Gastroesophageal sphincter (tissue), 4 donors: ENCODE measurements at regions not wholly inside any gene's neighbourhood (a gene's known extent, or its start where the extent isn't known, plus 50 kb on each side); places are given as distances from the start of the nearest gene placed in this dataset.

Source experiments
- ATAC-seq: fragments of 150-250 bp; one replicate; pipeline ENCODE4 v1.9.1; 2016; ENCODE audit warnings: mild to moderate bottlenecking, moderate library complexity
- H3K27ac ChIP-seq, 4 donors: fragments of 200-600 bp; sonication (generic) in 3 of 4; 1 replicate in 3 of 4; 2 replicates in 1 of 4; pipeline ENCODE4 v1.5.1; 2016 to 2019
- H3K27me3 ChIP-seq: fragments of 200-600 bp; sonication (generic); one replicate; pipeline ENCODE4 v1.5.1; 2019
- H3K36me3 ChIP-seq, 2 donors: fragments of 200-600 bp; sonication (generic); one replicate each; pipeline ENCODE4 v1.5.1; 2019; ENCODE audit warnings: control low read depth in 1 of 2
- H3K4me1 ChIP-seq, 3 donors: fragments of 200-600 bp; sonication (generic); 1 replicate in 2 of 3; 2 replicates in 1 of 3; pipeline ENCODE4 v1.5.1; 2016 to 2019; ENCODE audit warnings: control low read depth in 2 of 3
- H3K4me3 ChIP-seq, 2 donors: fragments of 200-600 bp; sonication (generic); one replicate each; pipeline ENCODE4 v1.5.1; 2019; ENCODE audit warnings: mild to moderate bottlenecking in 1 of 2, moderate library complexity in 1 of 2
- H3K9me3 ChIP-seq, 3 donors: fragments of 200-600 bp; sonication (generic); one replicate each; pipeline ENCODE4 v1.5.1; 2017 to 2019; ENCODE audit warnings: control low read depth in 2 of 3
- EP300 ChIP-seq: sonication (generic); formaldehyde crosslinking; IDR thresholded peaks from one replicate; pipeline ENCODE4 v1.6.1; 2017; ENCODE audit warnings: antibody characterized with exemption, mild to moderate bottlenecking
- POLR2A ChIP-seq, 2 donors: fragments of 450-650 bp; IDR thresholded peaks; one replicate each; pipeline ENCODE4 v1.6.1; 2017; ENCODE audit warnings: antibody characterized with exemption in 2 of 2, mild to moderate bottlenecking in 2 of 2, moderate library complexity in 1 of 2
- POLR2AphosphoS5 ChIP-seq: sonication (generic); formaldehyde crosslinking; IDR thresholded peaks from one replicate; pipeline ENCODE4 v1.6.1; 2017; ENCODE audit warnings: antibody characterized with exemption
- WGBS, 2 donors: methylation state at CpG; one replicate each; pipeline ENCODE4 v1.1.5; 2018; ENCODE audit warnings: low coverage in 1 of 2; 5-methylcytosine and 5-hydroxymethylcytosine counted together
- TF ChIP-seq, protein P1 (sequence below), 4 experiments: fragments of 200-600 bp in 2 of 4; fragments of 450-650 bp in 2 of 4; sonication (generic) in 1 of 4; IDR thresholded peaks; one replicate each; pipeline ENCODE4 v1.5.1; 2017 to 2019; ENCODE audit warnings: antibody characterized with exemption in 4 of 4, mild to moderate bottlenecking in 2 of 4, moderate library complexity in 2 of 4

DNA sequence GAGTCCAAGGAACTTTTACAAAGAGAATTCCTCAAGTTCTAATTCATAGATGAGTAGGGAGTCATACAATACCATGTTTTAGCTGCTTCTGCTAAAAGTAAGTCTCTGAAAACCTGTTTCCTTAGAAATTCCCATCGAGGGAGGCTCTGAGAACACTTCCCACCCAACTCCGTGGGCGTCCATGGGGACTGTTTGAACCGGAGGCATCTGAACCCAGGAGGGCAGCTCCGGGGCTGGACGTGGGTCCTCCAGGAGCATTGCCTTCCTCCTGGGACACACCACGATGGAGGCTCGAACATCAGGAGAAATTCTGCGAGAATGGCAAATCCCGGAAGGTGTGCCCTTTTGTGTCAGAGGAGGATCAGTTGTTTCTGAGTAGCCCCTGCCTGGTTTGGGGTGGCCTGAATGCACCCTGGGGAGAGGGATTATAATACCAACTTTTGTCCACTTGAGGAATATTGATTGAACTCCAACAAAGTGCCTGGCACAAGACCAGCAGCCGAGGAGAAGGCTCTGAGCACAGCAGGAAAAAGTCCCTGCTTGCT is 327.5 kb upstream of the SALL3 start:
- peaks cover 3% of the 10 kb centered on the region for H3K27me3 ChIP-seq
- no peaks in the 10 kb centered on the region for H3K36me3 ChIP-seq
- no peaks in the 10 kb centered on the region for H3K4me1 ChIP-seq
- 85 to 100% methylated on average over 1 to 6 of the region's 11 CpGs for WGBS, 2 donors
- H3K27ac ChIP-seq = no peak overlapping the region
- H3K4me3 ChIP-seq = no peak overlapping the region
- ATAC-seq = no peak
- H3K9me3 ChIP-seq = peaks cover 0 to 39% (median 0%) of the 10 kb centered on the region in 3 donors
- no peak for TF ChIP-seq EP300
- no peak for TF ChIP-seq POLR2AphosphoS5
- no peak for TF ChIP-seq POLR2A (IDR thresholded peaks at IDR 0.05)
- TF ChIP-seq, protein P1, sequence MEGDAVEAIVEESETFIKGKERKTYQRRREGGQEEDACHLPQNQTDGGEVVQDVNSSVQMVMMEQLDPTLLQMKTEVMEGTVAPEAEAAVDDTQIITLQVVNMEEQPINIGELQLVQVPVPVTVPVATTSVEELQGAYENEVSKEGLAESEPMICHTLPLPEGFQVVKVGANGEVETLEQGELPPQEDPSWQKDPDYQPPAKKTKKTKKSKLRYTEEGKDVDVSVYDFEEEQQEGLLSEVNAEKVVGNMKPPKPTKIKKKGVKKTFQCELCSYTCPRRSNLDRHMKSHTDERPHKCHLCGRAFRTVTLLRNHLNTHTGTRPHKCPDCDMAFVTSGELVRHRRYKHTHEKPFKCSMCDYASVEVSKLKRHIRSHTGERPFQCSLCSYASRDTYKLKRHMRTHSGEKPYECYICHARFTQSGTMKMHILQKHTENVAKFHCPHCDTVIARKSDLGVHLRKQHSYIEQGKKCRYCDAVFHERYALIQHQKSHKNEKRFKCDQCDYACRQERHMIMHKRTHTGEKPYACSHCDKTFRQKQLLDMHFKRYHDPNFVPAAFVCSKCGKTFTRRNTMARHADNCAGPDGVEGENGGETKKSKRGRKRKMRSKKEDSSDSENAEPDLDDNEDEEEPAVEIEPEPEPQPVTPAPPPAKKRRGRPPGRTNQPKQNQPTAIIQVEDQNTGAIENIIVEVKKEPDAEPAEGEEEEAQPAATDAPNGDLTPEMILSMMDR (IDR thresholded peaks at IDR 0.05) = no peak

DNA sequence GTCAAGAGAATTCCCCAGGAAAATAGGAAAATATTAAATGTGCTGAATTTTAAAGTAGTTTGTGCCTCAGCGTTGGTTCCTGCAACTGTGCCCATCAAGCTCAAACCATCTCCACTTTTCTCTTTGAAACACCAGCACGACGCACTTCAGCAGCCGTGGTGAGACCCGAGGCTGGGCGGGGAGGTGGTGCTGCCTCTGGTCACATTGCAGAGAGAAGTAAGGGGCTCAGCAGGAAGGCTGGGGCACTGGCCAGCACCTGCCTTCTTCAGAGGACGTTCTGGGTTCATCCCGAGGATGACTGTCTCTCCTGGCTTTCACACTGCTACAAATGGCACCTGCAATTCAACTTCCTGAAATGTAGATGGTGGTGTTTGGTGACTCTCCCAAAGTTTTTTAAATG is 323.7 kb upstream of the SALL3 start:
- WGBS, 2 donors = 89 to 100% methylated on average over 1 to 3 of the region's 8 CpGs
- Histone ChIP-seq H3K27ac (no peak overlapping the region), H3K4me3 (no peak overlapping the region), H3K27me3 (peaks cover 26% of the 10 kb centered on the region), H3K4me1 (no peaks in the 10 kb centered on the region), H3K36me3 (no peaks in the 10 kb centered on the region), H3K9me3 (peaks cover 0 to 39% (median 0%) of the 10 kb centered on the region in 3 donors)
- no peak for ATAC-seq
- TF ChIP-seq EP300 (no peak), POLR2A (IDR thresholded peaks at IDR 0.05) (no peak)

DNA sequence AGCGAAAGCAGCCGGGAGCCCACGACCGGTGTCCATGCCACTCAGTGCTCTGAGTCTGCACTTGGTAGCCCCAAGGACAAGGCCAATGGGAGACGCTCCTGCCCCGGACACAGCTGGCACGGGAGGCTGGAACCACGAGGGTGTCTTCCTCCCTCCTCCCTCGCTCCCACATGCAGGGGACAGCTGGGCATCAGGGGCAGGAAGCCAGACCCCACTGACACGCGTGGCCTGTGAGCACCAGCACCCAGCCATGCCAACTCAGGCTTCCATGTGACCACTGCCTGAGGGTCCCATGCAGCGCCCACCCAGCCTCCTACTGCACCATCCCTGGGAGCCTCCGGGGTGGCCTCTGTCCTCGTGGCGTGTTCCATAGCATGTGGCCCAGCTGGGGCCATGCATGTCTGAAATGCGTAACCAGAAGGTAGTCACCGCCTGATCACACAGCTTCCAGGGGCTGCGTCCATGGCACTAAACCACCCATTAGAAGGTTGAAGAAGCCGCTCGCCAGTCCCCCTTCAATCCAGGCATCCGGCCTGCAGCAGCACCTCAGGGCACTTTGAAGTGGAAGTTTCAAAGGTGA is 323.2 kb upstream of the SALL3 start:
- no peak overlapping the region for H3K4me3 ChIP-seq
- H3K27me3 ChIP-seq = peaks cover 29% of the 10 kb centered on the region
- H3K27ac ChIP-seq = no peak overlapping the region
- no peaks in the 10 kb centered on the region for H3K4me1 ChIP-seq
- ATAC-seq = no peak
- 90 to 100% methylated on average over 2 to 8 of the region's 21 CpGs for WGBS, 2 donors
- H3K9me3 ChIP-seq = peaks cover 0 to 39% (median 0%) of the 10 kb centered on the region in 3 donors
- no peaks in the 10 kb centered on the region for H3K36me3 ChIP-seq
- TF ChIP-seq, protein P1 (IDR thresholded peaks at IDR 0.05) = no peak
- TF ChIP-seq EP300 (no peak), POLR2AphosphoS5 (no peak), POLR2A (IDR thresholded peaks at IDR 0.05) (no peak)

- ATAC-seq = no peak
- no peak for TF ChIP-seq POLR2A (IDR thresholded peaks at IDR 0.05)
- no peak for TF ChIP-seq POLR2AphosphoS5
- TF ChIP-seq, protein P1 (IDR thresholded peaks at IDR 0.05) = no peak
- no peak for TF ChIP-seq EP300
- 72% methylated on average over 8 of the region's 8 CpGs; no CpG with 5 or more reads in 1 of the 2 donors for WGBS, 2 donors
- Histone ChIP-seq H3K4me3 (no peak overlapping the region), H3K36me3 (no peaks in the 10 kb centered on the region), H3K9me3 (peaks cover 0 to 18% (median 0%) of the 10 kb centered on the region in 3 donors), H3K4me1 (no peaks in the 10 kb centered on the region), H3K27me3 (peaks cover 29% of the 10 kb centered on the region), H3K27ac (no peak overlapping the region)
These were observed 321.1 kb upstream of the SALL3 start for GRCh38 chr18:78658531-78658930.

- no peak for TF ChIP-seq EP300
- TF ChIP-seq, protein P1 (IDR thresholded peaks at IDR 0.05) = no peak
- no peak for TF ChIP-seq POLR2AphosphoS5
- TF ChIP-seq POLR2A (IDR thresholded peaks at IDR 0.05) = no peak
- Histone ChIP-seq H3K9me3 (peaks cover 0 to 13% (median 0%) of the 10 kb centered on the region in 3 donors), H3K4me1 (no peaks in the 10 kb centered on the region), H3K36me3 (no peaks in the 10 kb centered on the region), H3K4me3 (no peak overlapping the region), H3K27me3 (peaks cover 29% of the 10 kb centered on the region), H3K27ac (no peak overlapping the region)
- 80 to 90% methylated on average over 2 of the region's 14 CpGs for WGBS, 2 donors
- ATAC-seq = no peak
These were observed 320.6 kb upstream of the SALL3 start for GRCh38 chr18:78659057-78659456.
